Type B pancreatic cell (in vitro differentiated cells): ENCODE measurements at regions not wholly inside any gene's neighbourhood (a gene's known extent, or its start where the extent isn't known, plus 50 kb on each side); places are given as distances from the start of the nearest gene placed in this dataset.

Experiments
- DNase-seq: peaks from one replicate; pipeline ENCODE4 v3.0.0; 2021; ENCODE audit warnings: mixed read lengths; ENCODE audit not compliant: unreplicated experiment; ENCODE audit errors: extremely low spot score
- H3K27ac Mint-ChIP-seq: 2 replicates; pipeline ENCODE4 v1.8.0; 2021; ENCODE audit warnings: mild to moderate bottlenecking, mixed read lengths
- H3K27me3 Mint-ChIP-seq: 2 replicates; pipeline ENCODE4 v1.8.0; 2021; ENCODE audit warnings: mixed read lengths
- H3K36me3 Mint-ChIP-seq: 2 replicates; pipeline ENCODE4 v1.8.0; 2021; ENCODE audit warnings: mixed read lengths
- H3K4me1 Mint-ChIP-seq: one replicate; pipeline ENCODE4 v1.8.0; 2021; ENCODE audit warnings: mixed read lengths; ENCODE audit not compliant: unreplicated experiment
- H3K4me3 Mint-ChIP-seq: 2 replicates; pipeline ENCODE4 v1.8.0; 2021; ENCODE audit warnings: mild to moderate bottlenecking, mixed read lengths
- H3K9me3 Mint-ChIP-seq: 2 replicates; pipeline ENCODE4 v1.8.0; 2021; ENCODE audit warnings: mixed read lengths
- CTCF ChIP-seq: fragments of 200-600 bp; sonication (generic); conservative IDR thresholded peaks from 2 replicates; pipeline ENCODE4 v1.5.0; 2021; ENCODE audit warnings: antibody characterized with exemption, mild to moderate bottlenecking

- H3K4me1 Mint-ChIP-seq = no peaks in the 10 kb centered on the region
- H3K9me3 Mint-ChIP-seq = no peaks in the 10 kb centered on the region
- TF ChIP-seq CTCF = no peak
- H3K27me3 Mint-ChIP-seq = no peaks in the 10 kb centered on the region
- no peak overlapping the region for H3K27ac Mint-ChIP-seq
- no peak for DNase-seq
- no peak overlapping the region for H3K4me3 Mint-ChIP-seq
- H3K36me3 Mint-ChIP-seq = no peaks in the 10 kb centered on the region
These were observed 723.3 kb downstream of the CETN3 start for GRCh38 chr5:89686081-89686765.

- Mint-ChIP-seq H3K36me3 (no peaks in the 10 kb centered on the region), H3K4me1 (no peaks in the 10 kb centered on the region), H3K4me3 (no peak overlapping the region), H3K27me3 (no peaks in the 10 kb centered on the region), H3K27ac (no peak overlapping the region), H3K9me3 (no peaks in the 10 kb centered on the region)
- no peak for TF ChIP-seq CTCF
- no peak for DNase-seq
These were observed 732.9 kb downstream of the CETN3 start for GRCh38 chr5:89676634-89677033.

- no peak for DNase-seq
- Mint-ChIP-seq H3K36me3 (no peaks in the 10 kb centered on the region), H3K27me3 (no peaks in the 10 kb centered on the region), H3K4me3 (no peak overlapping the region), H3K27ac (no peak overlapping the region), H3K4me1 (no peaks in the 10 kb centered on the region), H3K9me3 (no peaks in the 10 kb centered on the region)
- TF ChIP-seq CTCF = no peak
These were observed 736.5 kb downstream of the CETN3 start for GRCh38 chr5:89673019-89673418.

GRCh38 chr5:89668821-89669220 lies 740.7 kb downstream of the CETN3 start:
- TF ChIP-seq CTCF = no peak
- no peak overlapping the region for H3K4me3 Mint-ChIP-seq
- H3K27me3 Mint-ChIP-seq = no peaks in the 10 kb centered on the region
- no peak overlapping the region for H3K27ac Mint-ChIP-seq
- no peaks in the 10 kb centered on the region for H3K36me3 Mint-ChIP-seq
- H3K4me1 Mint-ChIP-seq = no peaks in the 10 kb centered on the region
- no peak for DNase-seq
- no peaks in the 10 kb centered on the region for H3K9me3 Mint-ChIP-seq

- peaks cover 4% of the 10 kb centered on the region for H3K9me3 Mint-ChIP-seq
- H3K36me3 Mint-ChIP-seq = no peaks in the 10 kb centered on the region
- DNase-seq = no peak
These were observed 747.1 kb downstream of the CETN3 start for GRCh38 chr5:89662499-89662898.

More at GRCh38 chr5:89662499-89662898, 747.1 kb downstream of the CETN3 start:
- Mint-ChIP-seq H3K4me3 (no peak overlapping the region), H3K27me3 (no peaks in the 10 kb centered on the region), H3K27ac (no peak overlapping the region), H3K4me1 (no peaks in the 10 kb centered on the region)
- no peak for TF ChIP-seq CTCF
